Mesenchymal stem cell (in vitro differentiated cells and primary cell): ENCODE measurements at regions not wholly inside any gene's neighbourhood (a gene's known extent, or its start where the extent isn't known, plus 50 kb on each side); places are given as distances from the start of the nearest gene placed in this dataset.

ENCODE experiments used
- DNase-seq: peaks from one replicate; pipeline ENCODE4 v3.0.0-alpha.2; 2013
- H2AFZ ChIP-seq: one replicate; pipeline ENCODE4 v1.6.1; 2013; ENCODE audit warnings: low read depth, mild to moderate bottlenecking, control low read depth, inconsistent platforms, low read length, moderate library complexity
- H2AK5ac ChIP-seq: 2 replicates; pipeline ENCODE4 v1.6.1; 2013; ENCODE audit warnings: low read length, moderate library complexity, mild to moderate bottlenecking, inconsistent platforms; ENCODE audit not compliant: severe bottlenecking
- H2BK120ac ChIP-seq: one replicate; pipeline ENCODE4 v1.6.1; 2013; ENCODE audit warnings: low read depth, mild to moderate bottlenecking, inconsistent platforms, low read length, moderate library complexity
- H2BK12ac ChIP-seq, 2 experiments: one replicate each; pipeline ENCODE4 v1.6.1; 2013; ENCODE audit warnings: inconsistent platforms in 2 of 2, low read length in 2 of 2, mild to moderate bottlenecking in 2 of 2, moderate library complexity in 2 of 2, control low read depth in 1 of 2
- H2BK15ac ChIP-seq: one replicate; pipeline ENCODE4 v1.6.1; 2013; ENCODE audit warnings: mild to moderate bottlenecking, low read depth, inconsistent platforms; ENCODE audit not compliant: poor library complexity, severe bottlenecking
- H2BK5ac ChIP-seq: 2 replicates; pipeline ENCODE4 v1.6.1; 2013; ENCODE audit warnings: low read depth, mild to moderate bottlenecking, low read length, control low read depth, inconsistent platforms; ENCODE audit not compliant: poor library complexity, severe bottlenecking
- H3K14ac ChIP-seq, 2 experiments: one replicate each; pipeline ENCODE4 v1.6.1; 2013; ENCODE audit warnings: inconsistent platforms in 2 of 2, low read length in 2 of 2, control low read depth in 1 of 2, mild to moderate bottlenecking in 1 of 2, moderate library complexity in 1 of 2
- H3K18ac ChIP-seq, 2 experiments: one replicate each; pipeline ENCODE4 v1.6.1; 2013; ENCODE audit warnings: inconsistent platforms in 2 of 2, low read length in 2 of 2, control low read depth in 1 of 2, low read depth in 1 of 2, mild to moderate bottlenecking in 1 of 2
- H3K23ac ChIP-seq, 2 experiments: one replicate each; pipeline ENCODE4 v1.6.1; 2013; ENCODE audit warnings: inconsistent platforms in 2 of 2, low read length in 2 of 2, mild to moderate bottlenecking in 2 of 2, moderate library complexity in 2 of 2, control low read depth in 1 of 2
- H3K27ac ChIP-seq: 2 replicates; pipeline ENCODE4 v1.5.1; 2013; ENCODE audit warnings: mild to moderate bottlenecking, moderate library complexity, low read length, control low read depth, inconsistent platforms; ENCODE audit not compliant: poor library complexity, severe bottlenecking
- H3K27me3 ChIP-seq, 2 experiments: 2 replicates each; pipeline versions ENCODE4 v1.6.1 to v1.7.0; 2013; ENCODE audit warnings: low read length in 2 of 2, mild to moderate bottlenecking in 2 of 2, moderate library complexity in 2 of 2, control low read depth in 1 of 2, inconsistent platforms in 1 of 2; ENCODE audit not compliant: control insufficient read depth in 1 of 2, insufficient read depth in 1 of 2
- H3K36me3 ChIP-seq, 2 experiments: 2 replicates each; pipeline versions ENCODE4 v1.6.1 to v1.7.0; 2013; ENCODE audit warnings: low read length in 2 of 2, control low read depth in 1 of 2, inconsistent platforms in 1 of 2, low read depth in 1 of 2, mild to moderate bottlenecking in 1 of 2; ENCODE audit not compliant: insufficient read depth in 2 of 2, control insufficient read depth in 1 of 2
- H3K4ac ChIP-seq, 2 experiments: one replicate each; pipeline ENCODE4 v1.6.1; 2013; ENCODE audit warnings: inconsistent platforms in 2 of 2, low read length in 2 of 2, mild to moderate bottlenecking in 2 of 2, moderate library complexity in 2 of 2, control low read depth in 1 of 2, low read depth in 1 of 2
- H3K4me1 ChIP-seq: 2 replicates; pipeline ENCODE4 v1.6.1; 2013; ENCODE audit warnings: low read depth, low read length, control low read depth; ENCODE audit not compliant: control insufficient read depth, insufficient read depth
- H3K4me2 ChIP-seq: 2 replicates; pipeline ENCODE4 v1.6.1; 2013; ENCODE audit warnings: low read length, mild to moderate bottlenecking, inconsistent platforms; ENCODE audit not compliant: poor library complexity, severe bottlenecking
- H3K4me3 ChIP-seq, 2 experiments: 2 replicates each; pipeline versions ENCODE4 v1.5.1 to v1.7.0; 2013; ENCODE audit warnings: low read length in 2 of 2, mild to moderate bottlenecking in 2 of 2, control low read depth in 1 of 2, low read depth in 1 of 2; ENCODE audit not compliant: insufficient read depth in 1 of 2
- H3K79me1 ChIP-seq: replicated peaks from 2 replicates; pipeline ENCODE4 v1.6.1; 2013; ENCODE audit warnings: mild to moderate bottlenecking, control low read depth, low read length, inconsistent platforms; ENCODE audit not compliant: poor library complexity, severe bottlenecking
- H3K9ac ChIP-seq: 2 replicates; pipeline ENCODE4 v1.7.0; 2013; ENCODE audit warnings: mild to moderate bottlenecking, low read length, moderate library complexity
- H3K9me3 ChIP-seq: 2 replicates; pipeline ENCODE4 v1.7.0; 2013; ENCODE audit warnings: mild to moderate bottlenecking, low read length; ENCODE audit not compliant: control insufficient read depth
- H4K8ac ChIP-seq: one replicate; pipeline ENCODE4 v1.6.1; 2013; ENCODE audit warnings: inconsistent platforms, mild to moderate bottlenecking, low read length, moderate library complexity
- H4K91ac ChIP-seq: one replicate; pipeline ENCODE4 v1.6.1; 2013; ENCODE audit warnings: mild to moderate bottlenecking, low read length, inconsistent platforms
- WGBS: methylation state at CpG from one replicate; pipeline ENCODE4 v1.1.7; 2013; ENCODE audit warnings: mixed read lengths; 5-methylcytosine and 5-hydroxymethylcytosine counted together

- peaks cover 14% of the 10 kb centered on the region for H3K4me1 ChIP-seq
- no peak overlapping the region for H3K27ac ChIP-seq
- no peak overlapping the region for H3K18ac ChIP-seq
- H2BK120ac ChIP-seq: no peak overlapping the region
- no peak overlapping the region for H4K8ac ChIP-seq
- 90% methylated on average over 4 of the region's 4 CpGs for WGBS
- no peak overlapping the region for H3K23ac ChIP-seq
- no peak overlapping the region for H4K91ac ChIP-seq
- no peak overlapping the region for H3K4me2 ChIP-seq
- H3K36me3 ChIP-seq: no peaks in the 10 kb centered on the region
- no peak overlapping the region for H2BK12ac ChIP-seq
- H3K4me3 ChIP-seq: no peak overlapping the region
- no peaks in the 10 kb centered on the region for H3K27me3 ChIP-seq
- H3K9me3 ChIP-seq: no peaks in the 10 kb centered on the region
- H2AK5ac ChIP-seq: no peak overlapping the region
- no peak overlapping the region for H3K4ac ChIP-seq
- no peak overlapping the region for H2BK5ac ChIP-seq
- no peak overlapping the region for H3K9ac ChIP-seq
- no peak overlapping the region for H3K14ac ChIP-seq
- DNase-seq: no peak
- H2AFZ ChIP-seq: no peak overlapping the region
- H2BK15ac ChIP-seq: no peak overlapping the region
- peaks cover 12% of the 10 kb centered on the region for H3K79me1 ChIP-seq
Measured at GRCh38 chr15:62622775-62623174, 419.8 kb upstream of the TPM1 start.

GRCh38 chr15:62624547-62625378, 417.8 kb upstream of the TPM1 start:
- Histone ChIP-seq H3K23ac (no peak overlapping the region), H3K18ac (no peak overlapping the region), H3K27ac (peak overlapping the region; percentile 6), H2BK15ac (no peak overlapping the region), H3K4me1 (peaks cover 11% of the 10 kb centered on the region), H2AK5ac (no peak overlapping the region), H2AFZ (no peak overlapping the region), H2BK5ac (no peak overlapping the region), H4K8ac (no peak overlapping the region), H2BK120ac (no peak overlapping the region), H3K79me1 (peaks cover 12% of the 10 kb centered on the region), H3K9ac (peak overlapping the region; percentile 84), H3K4ac (no peak overlapping the region), H3K14ac (no peak overlapping the region), H3K36me3 (no peaks in the 10 kb centered on the region), H3K9me3 (no peaks in the 10 kb centered on the region), H3K4me3 (peak overlapping the region in 1 of 2 experiments; percentile 72), H3K27me3 (no peaks in the 10 kb centered on the region), H2BK12ac (no peak overlapping the region), H4K91ac (no peak overlapping the region), H3K4me2 (no peak overlapping the region)
- WGBS: 84% methylated on average over 7 of the region's 7 CpGs
- peak; percentile 61 for DNase-seq

GRCh38 chr15:62625429-62626033, 417.0 kb upstream of the TPM1 start:
- no peak overlapping the region for H3K4ac ChIP-seq

GRCh38 chr15:62626903-62627302, 415.6 kb upstream of the TPM1 start:
- H2BK15ac ChIP-seq: no peak overlapping the region
- H3K4me1 ChIP-seq: peaks cover 11% of the 10 kb centered on the region
- no peak overlapping the region for H2AK5ac ChIP-seq
- H4K8ac ChIP-seq: no peak overlapping the region
- H3K4ac ChIP-seq: no peak overlapping the region
- no peak for DNase-seq
- H3K4me2 ChIP-seq: no peak overlapping the region
- no peak overlapping the region for H3K18ac ChIP-seq
- no CpG with 5 or more reads among the region's 4 CpGs for WGBS
- no peak overlapping the region for H3K14ac ChIP-seq
- H3K79me1 ChIP-seq: peaks cover 12% of the 10 kb centered on the region
- H3K36me3 ChIP-seq: no peaks in the 10 kb centered on the region
- H2BK5ac ChIP-seq: no peak overlapping the region
- H3K9me3 ChIP-seq: no peaks in the 10 kb centered on the region
- H3K27ac ChIP-seq: no peak overlapping the region
- no peak overlapping the region for H3K9ac ChIP-seq
- H3K4me3 ChIP-seq: no peak overlapping the region
- no peak overlapping the region for H4K91ac ChIP-seq
- H3K23ac ChIP-seq: no peak overlapping the region
- no peak overlapping the region for H2AFZ ChIP-seq
- H2BK12ac ChIP-seq: no peak overlapping the region
- no peak overlapping the region for H2BK120ac ChIP-seq
- no peaks in the 10 kb centered on the region for H3K27me3 ChIP-seq

More at GRCh38 chr15:62625429-62626033, 417.0 kb upstream of the TPM1 start:
- peak overlapping the region; percentile 59 for H2AK5ac ChIP-seq
- no peak overlapping the region for H4K91ac ChIP-seq
- 81% methylated on average over 9 of the region's 9 CpGs for WGBS
- H3K18ac ChIP-seq: no peak overlapping the region
- H2BK12ac ChIP-seq: no peak overlapping the region
- peak overlapping the region in 1 of 2 experiments; percentile 14 for H3K14ac ChIP-seq
- H3K4me1 ChIP-seq: peaks cover 11% of the 10 kb centered on the region
- no peak overlapping the region for H3K23ac ChIP-seq
- H3K9me3 ChIP-seq: no peaks in the 10 kb centered on the region
- H3K9ac ChIP-seq: peak overlapping the region; percentile 84
- H2AFZ ChIP-seq: no peak overlapping the region
- H2BK5ac ChIP-seq: no peak overlapping the region
- H3K4me2 ChIP-seq: no peak overlapping the region
- no peak overlapping the region for H2BK15ac ChIP-seq
- DNase-seq: no peak
- H4K8ac ChIP-seq: no peak overlapping the region
- H2BK120ac ChIP-seq: no peak overlapping the region
- peak overlapping the region; percentile 6 for H3K27ac ChIP-seq
- no peaks in the 10 kb centered on the region for H3K36me3 ChIP-seq
- H3K27me3 ChIP-seq: no peaks in the 10 kb centered on the region
- H3K4me3 ChIP-seq: peak overlapping the region in 1 of 2 experiments; percentile 72
- H3K79me1 ChIP-seq: peaks cover 14% of the 10 kb centered on the region
